ENCODE measurements at regions not wholly inside any gene's neighbourhood (a gene's known extent, or its start where the extent isn't known, plus 50 kb on each side); places are given as distances from the start of the nearest gene placed in this dataset.
"Not testable (repeated sequence)": the region's sequence is repeated elsewhere in the genome, so short reads cannot be mapped to it uniquely, and the experiment has no call there.

DNA sequence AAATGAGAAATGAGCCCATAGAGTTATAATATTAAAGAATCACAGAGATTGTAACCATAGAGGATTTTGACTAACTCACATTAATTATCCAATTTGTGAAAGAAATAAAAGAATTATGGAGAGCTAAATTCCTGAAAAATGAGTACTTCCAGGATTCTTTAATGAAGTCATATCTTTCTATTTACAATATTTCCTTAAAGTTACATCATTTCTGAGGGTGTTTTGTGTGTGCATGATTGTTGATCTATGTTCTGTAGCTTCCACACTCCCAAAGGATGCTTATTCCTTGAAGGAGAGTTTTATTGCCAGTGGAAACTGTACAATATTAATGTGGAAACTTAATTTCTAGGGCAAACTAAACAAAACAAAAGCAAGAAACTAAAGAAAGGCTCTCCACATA is 299.6 kb downstream of the MDFIC start:
- DNase-seq: no peak
- TF ChIP-seq GATA1 (IDR thresholded peaks at IDR 0.05; ENCODE audit: low read depth, low read length): no peak
- no peak for TF ChIP-seq POLR2A (IDR thresholded peaks at IDR 0.05; ENCODE audit: low read length)

DNA sequence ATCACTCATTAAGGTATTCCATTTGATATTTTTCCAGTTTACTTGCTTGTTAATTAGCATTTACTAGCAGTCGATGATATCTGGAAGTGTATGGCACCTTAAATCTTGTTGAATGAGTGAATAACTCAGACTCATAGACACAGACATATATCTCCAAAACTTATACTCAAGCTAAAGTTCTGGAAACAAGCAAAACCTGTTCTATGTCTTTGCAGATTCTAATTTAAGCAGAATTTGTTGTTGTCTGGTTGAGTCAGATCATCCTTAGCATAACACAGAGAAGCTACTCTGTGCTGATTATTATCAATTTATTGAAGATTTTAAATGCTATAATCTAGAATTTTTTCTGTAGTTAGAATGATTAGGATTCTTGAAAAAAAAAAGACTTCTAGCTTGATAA is 296.2 kb downstream of the MDFIC start:
- no peak for DNase-seq
- TF ChIP-seq POLR2A (IDR thresholded peaks at IDR 0.05; ENCODE audit: low read length) (no peak), GATA1 (IDR thresholded peaks at IDR 0.05; ENCODE audit: low read depth, low read length) (no peak)

DNA sequence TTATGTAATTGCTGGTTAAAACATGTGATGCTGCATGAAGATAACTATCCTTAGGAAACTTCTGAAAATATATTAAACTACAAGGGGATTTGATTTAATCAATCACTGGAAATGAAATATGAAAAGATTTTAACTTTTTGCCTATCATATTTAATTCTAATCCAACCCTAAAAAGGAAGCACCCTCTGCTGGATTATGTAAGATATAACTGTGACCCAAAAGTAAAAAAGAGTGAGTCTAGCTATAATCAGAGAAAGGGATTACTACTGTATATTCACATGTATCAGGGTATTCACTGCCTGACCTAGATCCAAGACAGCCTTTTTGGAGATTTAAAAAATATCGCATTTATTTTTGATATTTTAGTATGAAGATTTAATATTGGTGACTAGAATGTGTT is 295.5 kb downstream of the MDFIC start:
- TF ChIP-seq GATA1 (IDR thresholded peaks at IDR 0.05; ENCODE audit: low read depth, low read length) (no peak), POLR2A (IDR thresholded peaks at IDR 0.05; ENCODE audit: low read length) (no peak)
- no peak for DNase-seq

DNA sequence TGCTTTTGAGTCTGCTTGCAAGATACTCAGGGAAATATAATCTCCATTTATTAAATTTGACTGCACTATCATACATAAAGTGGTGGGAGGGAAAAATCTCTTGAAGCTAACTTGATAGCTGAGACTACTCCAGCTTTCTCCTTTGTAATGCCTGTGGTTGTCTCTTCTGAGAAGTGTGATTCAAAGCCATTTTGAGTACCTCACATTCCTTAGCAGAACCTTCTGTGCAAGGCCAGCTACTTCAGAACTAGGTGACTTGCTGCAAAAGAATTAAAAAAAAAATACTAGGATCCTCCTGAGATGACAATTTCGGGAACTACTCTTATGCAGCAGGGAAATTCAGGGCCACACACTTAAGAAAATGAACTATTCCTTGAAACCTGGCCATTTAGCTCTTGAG is 294.8 kb downstream of the MDFIC start:
- TF ChIP-seq GATA1 (IDR thresholded peaks at IDR 0.05; ENCODE audit: low read depth, low read length): no peak
- DNase-seq: no peak

DNA sequence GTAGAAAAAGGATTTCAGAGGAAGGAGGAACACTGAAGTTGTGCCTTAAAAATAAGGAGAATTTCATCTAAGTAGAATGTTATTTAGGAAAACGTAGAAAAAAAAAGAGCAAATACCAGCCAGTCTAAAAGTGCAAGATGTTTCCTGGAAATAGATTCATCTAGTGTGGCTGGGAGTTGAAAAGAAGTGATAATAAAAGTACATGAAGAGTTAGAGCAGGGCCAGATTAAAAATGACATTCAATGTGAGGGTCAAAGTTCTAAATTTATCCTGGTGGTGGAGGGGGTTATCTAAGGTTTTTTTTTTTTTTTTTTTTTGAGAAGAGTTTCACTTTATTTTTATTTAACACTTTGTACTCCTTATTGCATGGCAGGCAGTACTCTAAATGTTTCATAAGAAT is 289.3 kb downstream of the MDFIC start:
- DNase-seq: no peak
- TF ChIP-seq GATA1 (IDR thresholded peaks at IDR 0.05; ENCODE audit: low read depth, low read length) (no peak), POLR2A (IDR thresholded peaks at IDR 0.05; ENCODE audit: low read length) (no peak)

DNA sequence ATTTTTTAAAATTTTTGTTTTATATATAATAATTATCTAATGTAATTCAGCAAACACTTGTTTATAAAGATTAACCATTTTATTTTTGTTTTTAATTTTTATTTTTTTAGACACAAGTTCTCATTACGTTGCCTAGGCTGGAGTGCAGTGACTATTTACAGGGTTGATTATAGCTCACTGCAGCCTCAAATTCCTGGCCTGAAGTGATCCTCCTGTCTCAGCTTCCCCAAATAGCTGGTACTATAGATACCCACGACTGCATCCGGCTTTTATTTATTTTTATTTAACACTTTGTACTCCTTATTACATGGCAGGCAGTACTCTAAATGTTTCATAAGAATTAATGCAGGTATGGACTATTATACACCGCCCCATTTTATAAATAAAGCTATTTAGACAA is 288.7 kb downstream of the MDFIC start:
- DNase-seq: no peak
- no peak for TF ChIP-seq POLR2A (IDR thresholded peaks at IDR 0.05; ENCODE audit: low read length)

DNA sequence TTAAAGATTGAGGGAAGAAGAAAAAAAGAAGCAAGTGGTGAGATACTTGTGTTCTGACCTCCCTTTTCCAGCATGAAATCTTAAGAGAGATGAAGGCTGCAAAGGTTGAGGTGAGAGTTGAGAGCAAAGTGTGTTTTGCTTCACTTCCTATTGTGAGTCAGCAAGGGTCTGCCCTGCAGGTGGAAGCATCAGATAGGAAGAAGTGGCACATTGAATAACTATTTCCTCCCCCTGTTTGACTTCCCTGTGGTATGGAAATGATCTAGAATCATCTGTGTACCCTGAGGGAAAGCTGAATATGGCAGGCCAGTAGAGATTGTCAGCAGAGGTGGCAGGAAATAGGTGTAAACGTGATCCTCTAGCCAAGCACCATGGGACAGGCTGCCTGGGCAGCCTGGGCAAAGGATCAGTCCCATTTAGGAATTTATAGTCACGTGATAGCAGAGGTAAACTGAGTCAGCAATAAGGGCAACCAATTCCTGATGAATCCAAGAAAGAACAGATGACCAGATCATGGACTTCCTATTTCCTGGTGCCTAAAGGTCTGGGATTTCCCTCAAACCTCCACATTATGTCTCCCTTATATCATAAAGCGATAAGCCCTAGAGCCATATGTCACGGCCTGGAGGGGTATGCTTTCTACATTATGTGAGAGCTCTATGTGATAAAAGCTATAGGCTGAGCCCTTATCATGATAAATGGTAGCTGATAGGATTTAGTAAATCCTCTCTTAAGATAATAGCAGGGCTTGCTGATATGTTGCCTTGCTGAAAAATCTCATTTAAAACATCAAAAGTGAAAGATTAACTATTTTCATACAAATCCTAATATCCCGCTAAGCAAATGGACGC is 287.0 kb downstream of the MDFIC start:
- TF ChIP-seq POLR2A (IDR thresholded peaks at IDR 0.05; ENCODE audit: low read length): no peak
- TF ChIP-seq GATA1 (IDR thresholded peaks at IDR 0.05; ENCODE audit: low read depth, low read length): no peak
- no peak for DNase-seq

DNA sequence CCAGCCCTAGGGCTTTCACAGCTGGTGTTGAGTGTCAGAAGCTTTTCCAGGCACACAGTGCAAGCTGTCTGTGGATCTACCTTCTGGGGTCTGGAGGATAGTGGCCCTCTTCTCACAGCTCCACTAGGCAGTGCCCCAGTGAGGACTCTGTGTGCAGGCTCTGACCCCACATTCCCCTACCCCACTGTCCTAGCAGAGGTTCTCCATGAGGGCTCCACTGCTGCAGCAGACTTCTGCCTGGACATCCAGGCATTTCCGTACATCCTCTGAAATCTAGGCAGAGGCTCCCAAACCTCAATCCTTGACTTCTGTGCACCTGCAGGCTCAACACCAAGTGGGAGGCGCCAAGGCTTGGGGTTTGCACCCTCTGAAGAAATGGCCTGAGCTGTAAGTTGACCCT is 284.5 kb downstream of the MDFIC start:
- DNase-seq: not testable (repeated sequence)

DNA sequence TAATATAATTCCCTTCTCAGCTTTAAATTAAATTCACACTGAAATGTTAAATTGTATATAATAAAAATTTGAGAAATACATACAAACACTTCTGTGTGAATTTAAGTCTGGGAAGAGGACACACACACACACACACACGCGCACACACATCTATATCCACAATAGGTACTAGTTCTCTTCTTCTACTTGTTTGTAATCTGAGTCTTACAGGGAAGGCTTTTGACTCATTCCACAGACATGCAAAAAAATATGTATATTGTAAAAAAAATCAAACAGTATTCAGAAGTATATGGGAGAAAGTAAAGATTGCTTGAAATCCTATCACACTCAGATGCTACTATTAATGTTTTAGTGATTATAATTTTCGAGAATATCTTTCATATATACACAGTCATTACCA is 276.2 kb downstream of the MDFIC start:
- TF ChIP-seq GATA1 (IDR thresholded peaks at IDR 0.05; ENCODE audit: low read depth, low read length) (no peak), POLR2A (IDR thresholded peaks at IDR 0.05; ENCODE audit: low read length) (no peak)
- no peak for DNase-seq

DNA sequence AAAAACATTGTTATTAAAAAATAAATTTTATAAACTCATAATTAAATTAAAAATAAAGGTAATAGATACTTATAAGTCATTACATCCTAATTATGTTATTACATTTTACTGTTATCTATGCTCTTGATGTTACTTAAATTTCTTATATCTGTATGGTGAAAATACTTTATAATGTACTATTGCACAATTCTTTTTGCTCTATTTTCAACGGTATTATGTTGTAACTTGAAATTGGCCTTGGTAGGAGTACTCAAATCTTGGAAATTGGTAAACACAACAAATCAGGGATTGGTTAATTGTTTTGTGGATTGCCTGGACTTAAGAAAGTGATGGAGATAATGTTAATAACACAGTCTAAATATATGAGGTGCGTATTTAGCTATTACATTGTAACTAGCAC is 273.3 kb downstream of the MDFIC start:
- DNase-seq: no peak
- no peak for TF ChIP-seq GATA1 (IDR thresholded peaks at IDR 0.05; ENCODE audit: low read depth, low read length)
- TF ChIP-seq POLR2A (IDR thresholded peaks at IDR 0.05; ENCODE audit: low read length): no peak

DNA sequence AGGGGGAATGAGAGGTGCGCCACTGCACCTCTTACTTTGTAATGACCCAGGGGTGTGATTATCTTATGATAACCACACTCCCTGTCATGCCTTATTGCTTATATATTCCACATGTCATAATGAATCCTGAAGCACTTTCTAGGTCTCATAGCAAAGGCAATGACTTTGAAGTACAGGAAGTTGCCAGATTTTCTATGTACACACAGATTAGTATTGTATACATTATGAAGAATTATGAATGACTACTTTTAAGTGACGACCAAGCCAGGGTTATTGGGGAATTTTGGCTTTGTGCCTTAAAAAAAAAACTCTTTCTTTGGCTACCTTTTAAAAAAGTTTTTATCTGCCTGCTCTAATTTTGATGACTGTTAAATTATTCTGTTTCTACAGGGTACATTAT is 269.6 kb downstream of the MDFIC start:
- no peak for DNase-seq
- TF ChIP-seq POLR2A (IDR thresholded peaks at IDR 0.05; ENCODE audit: low read length) (no peak), GATA1 (IDR thresholded peaks at IDR 0.05; ENCODE audit: low read depth, low read length) (no peak)

DNA sequence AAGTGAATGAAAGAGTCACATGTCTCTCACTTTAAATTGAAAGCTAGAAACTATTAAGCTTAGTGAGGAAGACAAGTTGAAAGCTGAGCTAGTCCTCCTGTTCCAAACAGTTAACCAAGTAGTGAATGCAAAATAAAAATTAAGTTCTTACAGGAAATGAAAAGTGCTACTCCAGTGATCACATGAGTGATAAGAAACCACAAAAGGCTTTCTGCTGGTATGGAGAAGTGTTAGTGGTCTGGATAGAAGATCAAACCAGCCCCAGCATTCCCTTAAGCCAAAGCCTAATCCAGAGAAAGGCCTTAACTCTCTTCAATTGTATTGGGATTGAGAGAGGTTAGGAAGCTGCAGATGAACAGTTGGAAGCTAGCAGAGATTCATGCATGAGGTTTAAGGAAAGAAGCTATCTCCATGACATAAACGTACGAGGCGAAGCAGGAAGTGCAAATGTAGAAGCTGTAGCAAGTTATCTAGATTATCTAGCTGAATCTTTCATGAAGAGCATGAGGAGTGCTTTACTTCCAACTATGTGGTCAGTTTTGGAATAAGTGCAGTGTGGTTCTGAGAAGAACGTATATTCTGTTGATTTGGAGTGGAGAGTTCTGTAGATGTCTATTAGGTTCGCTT is 261.6 kb downstream of the MDFIC start:
- DNase-seq: no peak
- TF ChIP-seq POLR2A (IDR thresholded peaks at IDR 0.05; ENCODE audit: low read length) (no peak), GATA1 (IDR thresholded peaks at IDR 0.05; ENCODE audit: low read depth, low read length) (no peak)

DNA sequence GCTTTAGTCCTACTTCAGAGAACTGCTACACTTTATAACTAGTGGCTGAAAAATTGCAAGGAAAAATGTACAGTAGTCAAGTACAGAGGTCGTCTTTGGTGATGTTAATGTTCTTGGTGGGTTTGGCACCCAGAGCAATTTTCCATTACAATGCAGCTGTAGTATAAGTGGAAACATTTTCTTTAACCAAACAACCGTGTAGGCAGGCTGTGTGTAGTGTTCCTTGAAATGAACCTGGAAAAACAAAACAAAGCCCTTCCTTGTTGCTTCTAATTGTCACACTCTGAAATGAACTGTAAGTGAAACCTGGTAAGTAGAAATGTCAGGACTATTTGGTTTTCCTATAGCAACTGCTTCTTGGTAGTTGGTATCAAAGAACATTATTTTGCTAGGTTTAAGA is 256.9 kb downstream of the MDFIC start:
- DNase-seq: no peak
- TF ChIP-seq POLR2A (IDR thresholded peaks at IDR 0.05; ENCODE audit: low read length): no peak
- TF ChIP-seq GATA1 (IDR thresholded peaks at IDR 0.05; ENCODE audit: low read depth, low read length): no peak

DNA sequence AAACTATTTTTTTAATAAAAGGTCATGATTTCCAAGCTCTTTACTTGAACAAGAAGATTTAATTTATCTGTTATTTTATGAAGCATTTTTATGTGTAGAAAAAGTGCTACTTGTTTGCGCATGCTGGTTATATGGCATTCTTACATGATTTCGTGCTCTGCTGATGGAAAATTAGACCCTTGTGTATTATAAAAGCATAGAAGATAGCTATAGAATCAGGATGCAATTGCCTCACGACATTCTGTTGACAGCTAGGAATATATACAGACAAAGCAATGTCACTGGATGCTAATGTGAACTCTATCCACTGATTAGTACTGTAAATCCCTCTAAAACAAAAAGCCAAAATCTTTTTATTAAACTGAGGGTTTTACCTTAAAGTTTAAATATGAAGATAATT is 255.9 kb downstream of the MDFIC start:
- no peak for DNase-seq
- TF ChIP-seq GATA1 (IDR thresholded peaks at IDR 0.05; ENCODE audit: low read depth, low read length) (no peak), POLR2A (IDR thresholded peaks at IDR 0.05; ENCODE audit: low read length) (no peak)

DNA sequence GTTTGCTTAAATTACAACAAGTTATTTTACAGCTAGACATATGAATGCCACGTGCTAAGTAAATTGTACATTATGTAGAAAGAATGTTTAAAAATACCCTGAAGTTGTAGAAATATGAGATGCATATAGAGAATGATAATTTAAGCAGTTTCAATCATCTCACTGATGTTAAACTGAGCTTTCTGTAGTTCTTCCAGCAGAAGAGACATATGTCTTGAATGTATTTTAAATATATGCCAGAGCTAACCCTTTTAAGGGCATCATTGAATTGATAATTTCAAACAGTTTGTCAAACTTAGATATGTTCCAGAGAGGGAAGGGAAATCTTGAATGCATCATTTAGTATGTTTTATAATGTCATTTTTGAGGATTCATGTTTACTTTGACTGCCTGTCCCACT is 255.2 kb downstream of the MDFIC start:
- DNase-seq: no peak
- TF ChIP-seq GATA1 (IDR thresholded peaks at IDR 0.05; ENCODE audit: low read depth, low read length) (no peak), POLR2A (IDR thresholded peaks at IDR 0.05; ENCODE audit: low read length) (no peak)

DNA sequence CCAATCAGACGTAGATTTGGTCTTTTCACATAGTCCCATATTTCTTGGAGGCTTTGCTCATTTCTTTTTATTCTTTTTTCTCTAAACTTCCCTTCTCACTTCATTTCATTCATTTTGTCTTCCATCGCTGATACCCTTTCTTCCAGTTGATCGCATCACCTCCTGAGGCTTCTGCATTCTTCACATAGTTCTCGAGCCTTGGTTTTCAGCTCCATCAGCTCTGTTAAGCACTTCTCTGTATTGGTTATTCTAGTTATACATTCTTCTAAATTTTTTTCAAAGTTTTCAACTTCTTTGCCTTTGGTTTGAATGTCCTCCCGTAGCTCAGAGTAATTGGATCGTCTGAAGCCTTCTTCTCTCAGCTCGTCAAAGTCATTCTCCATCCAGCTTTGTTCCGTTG is 250.5 kb downstream of the MDFIC start:
- DNase-seq: not testable (repeated sequence)

Data from erythroblast (primary cell).